ENCODE measurements at regions not wholly inside any gene's neighbourhood (a gene's known extent, or its start where the extent isn't known, plus 50 kb on each side); places are given as distances from the start of the nearest gene placed in this dataset.
"Not testable (repeated sequence)": the region's sequence is repeated elsewhere in the genome, so short reads cannot be mapped to it uniquely, and the experiment has no call there.

GRCh38 chr20:30712861-30713260, 544.6 kb upstream of the DEFB115 start:
- not testable (repeated sequence) for H4K5ac ChIP-seq (ENCODE audit: low read length); H3K18ac ChIP-seq (ENCODE audit: low read length); H3K23ac ChIP-seq (ENCODE audit: low read length); H3K4ac ChIP-seq (ENCODE audit: low read depth, low read length); H3K4me2 ChIP-seq (ENCODE audit: low read length); H2AK5ac ChIP-seq (ENCODE audit: low read length); H3K79me1 ChIP-seq (ENCODE audit: low read length); H3K9ac ChIP-seq (ENCODE audit: low read length); H2BK5ac ChIP-seq (ENCODE audit: low read length); H2BK15ac ChIP-seq (replicated peaks; ENCODE audit: low read depth); H3K4me1 ChIP-seq (ENCODE audit: control insufficient read depth, low read depth, low read length); H3K27me3 ChIP-seq (ENCODE audit: insufficient read depth, low read length, poor library complexity); H2BK120ac ChIP-seq (ENCODE audit: low read depth, low read length); H3K4me3 ChIP-seq (ENCODE audit: low read length); H3K56ac ChIP-seq (ENCODE audit: low read length); H3K27ac ChIP-seq (ENCODE audit: low read depth, low read length); H3K36me3 ChIP-seq (ENCODE audit: control insufficient read depth, insufficient read depth, low read length); H4K8ac ChIP-seq (ENCODE audit: low read depth, low read length); H3K79me2 ChIP-seq (ENCODE audit: control insufficient read depth, insufficient read depth, low read length); DNase-seq
- WGBS (ENCODE audit: extremely low coverage, insufficient coverage, low lambda C conversion rate) = no CpG with 5 or more reads among the region's 3 CpGs

- not testable (repeated sequence) for H3K4ac ChIP-seq (ENCODE audit: low read depth, low read length); H4K8ac ChIP-seq (ENCODE audit: low read depth, low read length); H4K5ac ChIP-seq (ENCODE audit: low read length); H2BK5ac ChIP-seq (ENCODE audit: low read length); H3K23ac ChIP-seq (ENCODE audit: low read length); H3K36me3 ChIP-seq (ENCODE audit: control insufficient read depth, insufficient read depth, low read length); H2AK5ac ChIP-seq (ENCODE audit: low read length); H3K4me2 ChIP-seq (ENCODE audit: low read length); H2BK15ac ChIP-seq (replicated peaks; ENCODE audit: low read depth); H3K4me1 ChIP-seq (ENCODE audit: control insufficient read depth, low read depth, low read length); H3K27ac ChIP-seq (ENCODE audit: low read depth, low read length); H3K4me3 ChIP-seq (ENCODE audit: low read length); H3K79me1 ChIP-seq (ENCODE audit: low read length); H3K56ac ChIP-seq (ENCODE audit: low read length); H3K79me2 ChIP-seq (ENCODE audit: control insufficient read depth, insufficient read depth, low read length); H2BK120ac ChIP-seq (ENCODE audit: low read depth, low read length); H3K27me3 ChIP-seq (ENCODE audit: insufficient read depth, low read length, poor library complexity); H3K18ac ChIP-seq (ENCODE audit: low read length); H3K9ac ChIP-seq (ENCODE audit: low read length); DNase-seq
- WGBS (ENCODE audit: extremely low coverage, insufficient coverage, low lambda C conversion rate) = no CpG with 5 or more reads among the region's 6 CpGs
Observed at GRCh38 chr20:30719415-30720199, 537.9 kb upstream of the DEFB115 start.

- not testable (repeated sequence) for H2BK120ac ChIP-seq (ENCODE audit: low read depth, low read length); H4K8ac ChIP-seq (ENCODE audit: low read depth, low read length); H2BK15ac ChIP-seq (replicated peaks; ENCODE audit: low read depth); H3K4me1 ChIP-seq (ENCODE audit: control insufficient read depth, low read depth, low read length); H2BK5ac ChIP-seq (ENCODE audit: low read length); H3K79me1 ChIP-seq (ENCODE audit: low read length); H4K5ac ChIP-seq (ENCODE audit: low read length); H3K9ac ChIP-seq (ENCODE audit: low read length); H3K27ac ChIP-seq (ENCODE audit: low read depth, low read length); H3K4ac ChIP-seq (ENCODE audit: low read depth, low read length); H2AK5ac ChIP-seq (ENCODE audit: low read length); H3K23ac ChIP-seq (ENCODE audit: low read length); DNase-seq; H3K36me3 ChIP-seq (ENCODE audit: control insufficient read depth, insufficient read depth, low read length); H3K18ac ChIP-seq (ENCODE audit: low read length); H3K79me2 ChIP-seq (ENCODE audit: control insufficient read depth, insufficient read depth, low read length); H3K4me2 ChIP-seq (ENCODE audit: low read length); H3K4me3 ChIP-seq (ENCODE audit: low read length); H3K27me3 ChIP-seq (ENCODE audit: insufficient read depth, low read length, poor library complexity)
- peak overlapping the region; percentile 79 for H3K56ac ChIP-seq (ENCODE audit: low read length)
- WGBS (ENCODE audit: extremely low coverage, insufficient coverage, low lambda C conversion rate) = no CpG with 5 or more reads among the region's 27 CpGs
Observed at GRCh38 chr20:30723511-30723910, 534.0 kb upstream of the DEFB115 start.

GRCh38 chr20:30723934-30724687, 533.4 kb upstream of the DEFB115 start:
- H3K27me3 ChIP-seq (ENCODE audit: insufficient read depth, low read length, poor library complexity); H4K5ac ChIP-seq (ENCODE audit: low read length); H3K27ac ChIP-seq (ENCODE audit: low read depth, low read length); H4K8ac ChIP-seq (ENCODE audit: low read depth, low read length); H3K79me1 ChIP-seq (ENCODE audit: low read length); H2BK120ac ChIP-seq (ENCODE audit: low read depth, low read length); H3K79me2 ChIP-seq (ENCODE audit: control insufficient read depth, insufficient read depth, low read length); H2BK5ac ChIP-seq (ENCODE audit: low read length); H3K4me2 ChIP-seq (ENCODE audit: low read length); H2BK15ac ChIP-seq (replicated peaks; ENCODE audit: low read depth); H3K4me3 ChIP-seq (ENCODE audit: low read length); H2AK5ac ChIP-seq (ENCODE audit: low read length); H3K4me1 ChIP-seq (ENCODE audit: control insufficient read depth, low read depth, low read length); H3K4ac ChIP-seq (ENCODE audit: low read depth, low read length); H3K36me3 ChIP-seq (ENCODE audit: control insufficient read depth, insufficient read depth, low read length); H3K18ac ChIP-seq (ENCODE audit: low read length); H3K23ac ChIP-seq (ENCODE audit: low read length): not testable (repeated sequence)
- peak overlapping the region; percentile 79 for H3K56ac ChIP-seq (ENCODE audit: low read length)
- peak; percentile 87 for DNase-seq
- H3K9ac ChIP-seq (ENCODE audit: low read length) = peak overlapping the region; percentile 38
- no CpG with 5 or more reads among the region's 51 CpGs for WGBS (ENCODE audit: extremely low coverage, insufficient coverage, low lambda C conversion rate)

GRCh38 chr20:30724688-30725074, 532.8 kb upstream of the DEFB115 start:
- H3K27ac ChIP-seq (ENCODE audit: low read depth, low read length); H2AK5ac ChIP-seq (ENCODE audit: low read length); H3K27me3 ChIP-seq (ENCODE audit: insufficient read depth, low read length, poor library complexity); H3K4ac ChIP-seq (ENCODE audit: low read depth, low read length); H2BK15ac ChIP-seq (replicated peaks; ENCODE audit: low read depth); H4K5ac ChIP-seq (ENCODE audit: low read length); H3K4me2 ChIP-seq (ENCODE audit: low read length); H4K8ac ChIP-seq (ENCODE audit: low read depth, low read length); H3K36me3 ChIP-seq (ENCODE audit: control insufficient read depth, insufficient read depth, low read length); H3K4me1 ChIP-seq (ENCODE audit: control insufficient read depth, low read depth, low read length); H2BK5ac ChIP-seq (ENCODE audit: low read length); H3K79me1 ChIP-seq (ENCODE audit: low read length); H3K56ac ChIP-seq (ENCODE audit: low read length); H3K18ac ChIP-seq (ENCODE audit: low read length); H2BK120ac ChIP-seq (ENCODE audit: low read depth, low read length); DNase-seq; H3K4me3 ChIP-seq (ENCODE audit: low read length); H3K9ac ChIP-seq (ENCODE audit: low read length); H3K79me2 ChIP-seq (ENCODE audit: control insufficient read depth, insufficient read depth, low read length); H3K23ac ChIP-seq (ENCODE audit: low read length): not testable (repeated sequence)
- WGBS (ENCODE audit: extremely low coverage, insufficient coverage, low lambda C conversion rate) = no CpG with 5 or more reads among the region's 24 CpGs
